GM12874 (cell line): ENCODE measurements at regions not wholly inside any gene's neighbourhood (a gene's known extent, or its start where the extent isn't known, plus 50 kb on each side); places are given as distances from the start of the nearest gene placed in this dataset.

Experiments
- CTCF ChIP-seq: IDR thresholded peaks from 2 replicates; pipeline ENCODE4 v1.5.1; 2011; ENCODE audit warnings: low read depth, mild to moderate bottlenecking, control low read depth, low read length, moderate library complexity; ENCODE audit not compliant: insufficient read depth

GRCh38 chr2:188189356-188189755, 102.3 kb upstream of the GULP1 start:
- TF ChIP-seq CTCF = no peak

- TF ChIP-seq CTCF = no peak
These were observed 98.4 kb upstream of the GULP1 start for GRCh38 chr2:188193230-188193629.

- TF ChIP-seq CTCF = no peak
These were observed 95.2 kb upstream of the GULP1 start for GRCh38 chr2:188196343-188197008.

GRCh38 chr2:188199716-188200128, 92.0 kb upstream of the GULP1 start:
- TF ChIP-seq CTCF = no peak

- TF ChIP-seq CTCF = no peak
These were observed 90.0 kb upstream of the GULP1 start for GRCh38 chr2:188201639-188202038.

GRCh38 chr2:188202777-188203176, 88.9 kb upstream of the GULP1 start:
- no peak for TF ChIP-seq CTCF

- no peak for TF ChIP-seq CTCF
These were observed 87.9 kb upstream of the GULP1 start for GRCh38 chr2:188203776-188204175.
